H1 (cell line): ENCODE measurements at regions not wholly inside any gene's neighbourhood (a gene's known extent, or its start where the extent isn't known, plus 50 kb on each side); places are given as distances from the start of the nearest gene placed in this dataset.

ENCODE experiments used
- CTCF ChIA-PET: fragments of 300-600 bp; sonication (Branson Sonifier 250); formaldehyde crosslinking; loops from one replicate; lab custom pipeline; 2021; ENCODE audit not compliant: partially characterized antibody; lab: Charles Lee
- POLR2A ChIA-PET: fragments of 300-600 bp; sonication (Branson Sonifier 250); formaldehyde crosslinking; loops from one replicate; lab custom pipeline; 2021; ENCODE audit warnings: inconsistent platforms; ENCODE audit not compliant: partially characterized antibody; lab: Charles Lee
- DNase-seq, 2 experiments: peaks; one replicate each; pipeline versions ENCODE4 v3.0.0 to v3.0.0-alpha.2; 2010 to 2022; ENCODE audit warnings: low spot score in 2 of 2, low read depth in 1 of 2, mixed read lengths in 1 of 2
- FAIRE-seq: peaks from 2 replicates; lab custom pipeline; 2011; peaks lifted over from hg19 to GRCh38; lab: Jason Lieb, UNC
- H2AFZ ChIP-seq: 2 replicates; pipeline ENCODE4 v1.8.1; 2012; ENCODE audit warnings: low read length, inconsistent platforms
- H2AK5ac ChIP-seq: 2 replicates; pipeline ENCODE4 v1.6.1; 2013; ENCODE audit warnings: low read depth, low read length
- H2BK120ac ChIP-seq: replicated peaks from 2 replicates; pipeline ENCODE3; 2013; ENCODE audit warnings: low read depth, low read length, inconsistent platforms
- H2BK12ac ChIP-seq: 2 replicates; pipeline ENCODE4 v1.6.1; 2013; ENCODE audit warnings: low read depth, low read length
- H2BK15ac ChIP-seq: 2 replicates; pipeline ENCODE4 v1.6.1; 2013; ENCODE audit warnings: low read length
- H2BK20ac ChIP-seq: 2 replicates; pipeline ENCODE4 v1.6.1; 2013; ENCODE audit warnings: low read length
- H2BK5ac ChIP-seq: 2 replicates; pipeline ENCODE4 v1.6.1; 2013; ENCODE audit warnings: low read depth, low read length
- H3K14ac ChIP-seq: 2 replicates; pipeline ENCODE4 v1.6.1; 2013; ENCODE audit warnings: inconsistent platforms; ENCODE audit not compliant: insufficient read length
- H3K18ac ChIP-seq: 2 replicates; pipeline ENCODE4 v1.6.1; 2013; ENCODE audit warnings: low read length; ENCODE audit errors: extremely low read depth
- H3K23ac ChIP-seq: 2 replicates; pipeline ENCODE4 v1.6.1; 2013; ENCODE audit warnings: inconsistent platforms; ENCODE audit not compliant: insufficient read length
- H3K23me2 ChIP-seq: 2 replicates; pipeline ENCODE4 v1.6.1; 2013; ENCODE audit warnings: low read depth, low read length
- H3K27ac ChIP-seq: 2 replicates; pipeline ENCODE4 v1.6.1; 2011; ENCODE audit warnings: low read depth, low read length, inconsistent platforms
- H3K27me3 ChIP-seq, 4 experiments: replicated peaks in 1 of 4; 1 replicate in 1 of 4; 2 replicates in 3 of 4; pipeline versions ENCODE4 v1.6.1 to v1.8.1; 2011 to 2013; ENCODE audit warnings: low read length in 3 of 4, mild to moderate bottlenecking in 3 of 4, inconsistent platforms in 2 of 4, mixed read lengths in 2 of 4, moderate library complexity in 1 of 4; ENCODE audit not compliant: control insufficient read depth in 3 of 4, insufficient read depth in 3 of 4; ENCODE audit errors: extremely low read depth in 1 of 4
- H3K36me3 ChIP-seq, 4 experiments: 2 replicates each; pipeline versions ENCODE4 v1.6.1 to v1.8.1; 2011 to 2013; ENCODE audit warnings: mild to moderate bottlenecking in 4 of 4, low read length in 3 of 4, moderate library complexity in 2 of 4, control low read depth in 1 of 4, inconsistent platforms in 1 of 4; ENCODE audit not compliant: insufficient read depth in 4 of 4, control insufficient read depth in 2 of 4
- H3K4ac ChIP-seq: replicated peaks from 2 replicates; pipeline ENCODE3; 2013; ENCODE audit warnings: low read length, low read depth, mixed read lengths, inconsistent platforms; ENCODE audit not compliant: insufficient read length
- H3K4me1 ChIP-seq, 4 experiments: replicated peaks in 1 of 4; 1 replicate in 1 of 4; 2 replicates in 3 of 4; pipeline versions ENCODE4 v1.6.1 to v1.8.1; 2011 to 2013; ENCODE audit warnings: low read length in 3 of 4, inconsistent platforms in 2 of 4, mixed read lengths in 1 of 4; ENCODE audit not compliant: insufficient read depth in 4 of 4, control insufficient read depth in 3 of 4
- H3K4me2 ChIP-seq, 2 experiments: 2 replicates each; pipeline versions ENCODE4 v1.6.1 to v1.8.1; 2011 to 2013; ENCODE audit warnings: low read depth in 2 of 2, low read length in 2 of 2, control low read depth in 1 of 2, inconsistent platforms in 1 of 2, mild to moderate bottlenecking in 1 of 2; ENCODE audit not compliant: insufficient read depth in 1 of 2
- H3K4me3 ChIP-seq, 4 experiments: fragments of 200-600, 300-600 bp in 1 of 4; sonication (generic), shearing (Covaris generic), sonication (Bioruptor Twin) in 1 of 4; 2 replicates each; pipeline versions ENCODE4 v1.5.1 to v1.8.1; 2011 to 2016; ENCODE audit warnings: low read length in 4 of 4, low read depth in 3 of 4, control low read depth in 2 of 4, inconsistent platforms in 2 of 4, mild to moderate bottlenecking in 2 of 4, mixed read lengths in 1 of 4, moderate library complexity in 1 of 4; ENCODE audit not compliant: insufficient read depth in 2 of 4; ENCODE audit errors: extremely low read depth in 1 of 4
- H3K56ac ChIP-seq: replicated peaks from 2 replicates; pipeline ENCODE3; 2013; ENCODE audit warnings: low read depth, mild to moderate bottlenecking, mixed read lengths, low read length, inconsistent platforms; ENCODE audit not compliant: insufficient read length
- H3K79me1 ChIP-seq: 2 replicates; pipeline ENCODE4 v1.6.1; 2013; ENCODE audit warnings: low read depth, low read length, control low read depth
- H3K79me2 ChIP-seq, 2 experiments: 2 replicates each; pipeline versions ENCODE4 v1.6.1 to v1.8.1; 2012 to 2013; ENCODE audit warnings: low read length in 2 of 2, mild to moderate bottlenecking in 2 of 2, inconsistent platforms in 1 of 2; ENCODE audit not compliant: insufficient read depth in 2 of 2, control insufficient read depth in 1 of 2
- H3K9ac ChIP-seq, 4 experiments: replicated peaks in 1 of 4; 1 replicate in 1 of 4; 2 replicates in 3 of 4; pipeline versions ENCODE4 v1.6.1 to v1.8.1; 2011 to 2013; ENCODE audit warnings: low read depth in 3 of 4, low read length in 3 of 4, control low read depth in 2 of 4, mild to moderate bottlenecking in 2 of 4, moderate library complexity in 2 of 4, inconsistent platforms in 1 of 4; ENCODE audit errors: extremely low read depth in 1 of 4
- H3K9me3 ChIP-seq, 2 experiments: 2 replicates each; pipeline versions ENCODE4 v1.6.1 to v1.8.1; 2012 to 2013; ENCODE audit warnings: mild to moderate bottlenecking in 2 of 2, moderate library complexity in 2 of 2, control low read depth in 1 of 2, inconsistent platforms in 1 of 2, low read depth in 1 of 2, low read length in 1 of 2, mixed read lengths in 1 of 2; ENCODE audit not compliant: insufficient read depth in 2 of 2
- H4K20me1 ChIP-seq, 2 experiments: replicated peaks in 1 of 2; 2 replicates each; pipeline versions ENCODE3 to v1.8.1; 2011 to 2013; ENCODE audit warnings: inconsistent platforms in 2 of 2, low read length in 2 of 2, mild to moderate bottlenecking in 1 of 2; ENCODE audit not compliant: insufficient read depth in 2 of 2, control insufficient read depth in 1 of 2
- H4K5ac ChIP-seq: 2 replicates; pipeline ENCODE4 v1.6.1; 2013; ENCODE audit warnings: low read length, low read depth, mixed read lengths, inconsistent platforms; ENCODE audit not compliant: insufficient read length
- H4K8ac ChIP-seq: 2 replicates; pipeline ENCODE4 v1.8.0; 2013; ENCODE audit warnings: mild to moderate bottlenecking, moderate library complexity, low read length, inconsistent platforms; ENCODE audit not compliant: insufficient read depth; ENCODE audit errors: extremely low read depth
- H4K91ac ChIP-seq: replicated peaks from 2 replicates; pipeline ENCODE3; 2013; ENCODE audit warnings: low read length, mixed read lengths, inconsistent platforms; ENCODE audit not compliant: insufficient read length
- CHD2 ChIP-seq: IDR thresholded peaks from 2 replicates; pipeline ENCODE4 v1.6.1; 2012; ENCODE audit warnings: low read length, improper control_type of control experiment
- CTCF ChIP-seq, 3 experiments: IDR thresholded peaks; 1 replicate in 2 of 3; 2 replicates in 1 of 3; pipeline versions ENCODE4 v1.5.1 to v1.6.1; 2011; ENCODE audit warnings: low read length in 3 of 3, mild to moderate bottlenecking in 3 of 3, inconsistent platforms in 2 of 3, low read depth in 1 of 3, moderate library complexity in 1 of 3; ENCODE audit not compliant: insufficient read depth in 1 of 3; ENCODE audit errors: control extremely low read depth in 1 of 3
- EP300 ChIP-seq, 2 experiments: IDR thresholded peaks; 1 replicate in 1 of 2; 2 replicates in 1 of 2; pipeline ENCODE4 v1.6.1; 2011 to 2012; ENCODE audit warnings: low read depth in 2 of 2, low read length in 2 of 2, mild to moderate bottlenecking in 2 of 2, borderline replicate concordance in 1 of 2, inconsistent platforms in 1 of 2, moderate library complexity in 1 of 2
- GABPA ChIP-seq: IDR thresholded peaks from 2 replicates; pipeline ENCODE4 v1.6.1; 2011; ENCODE audit warnings: mild to moderate bottlenecking, low read length, moderate library complexity, borderline replicate concordance; ENCODE audit not compliant: insufficient read depth
- JUN ChIP-seq: IDR thresholded peaks from 2 replicates; pipeline ENCODE4 v1.6.1; 2011; ENCODE audit warnings: low read depth, mild to moderate bottlenecking, improper control_type of control experiment, low read length
- MAFK ChIP-seq: IDR thresholded peaks from 2 replicates; pipeline ENCODE4 v1.6.1; 2012; ENCODE audit warnings: low read depth, mild to moderate bottlenecking, improper control_type of control experiment, low read length
- PHF8 ChIP-seq: fragments of 200-600 bp; sonication (generic); conservative IDR thresholded peaks from 2 replicates; pipeline ENCODE4 v1.7.1; 2012; ENCODE audit warnings: low read depth, mild to moderate bottlenecking, inconsistent platforms, low read length, moderate library complexity
- POLR2A ChIP-seq, 2 experiments: IDR thresholded peaks; 1 replicate in 1 of 2; 2 replicates in 1 of 2; pipeline ENCODE4 v1.6.1; 2011; ENCODE audit warnings: low read depth in 2 of 2, low read length in 2 of 2, mild to moderate bottlenecking in 2 of 2; ENCODE audit errors: control extremely low read depth in 1 of 2
- RFX5 ChIP-seq: IDR thresholded peaks from 2 replicates; pipeline ENCODE4 v1.6.1; 2011; ENCODE audit warnings: low read depth, low read length, improper control_type of control experiment, borderline replicate concordance
- SAP30 ChIP-seq: fragments of 300-600 bp; sonication (generic); IDR thresholded peaks from 2 replicates; pipeline ENCODE4 v1.7.1; 2012; ENCODE audit warnings: low read length, moderate library complexity, mild to moderate bottlenecking, inconsistent platforms; ENCODE audit not compliant: insufficient read depth, insufficient replicate concordance
- SP4 ChIP-seq: IDR thresholded peaks from 2 replicates; pipeline ENCODE4 v1.6.1; 2012; ENCODE audit warnings: low read length, inconsistent platforms
- TAF7 ChIP-seq: optimal IDR thresholded peaks from 2 replicates; pipeline ENCODE3; 2011; ENCODE audit warnings: low read depth, mild to moderate bottlenecking, inconsistent platforms, low read length, moderate library complexity, borderline replicate concordance
- WGBS, 2 experiments: shearing (Covaris generic) in 1 of 2; methylation state at CpG; one replicate each; pipeline versions ENCODE4 v1.1.6 to v1.1.7; 2013 to 2015; ENCODE audit warnings: low lambda C conversion rate in 2 of 2, mixed read lengths in 2 of 2, inconsistent platforms in 1 of 2, low coverage in 1 of 2, missing lambda C conversion rate in 1 of 2; ENCODE audit not compliant: insufficient replicate concordance in 2 of 2, insufficient coverage in 1 of 2, insufficient read length in 1 of 2; ENCODE audit errors: extremely low coverage in 1 of 2, missing lambda C conversion rate in 1 of 2; 5-methylcytosine and 5-hydroxymethylcytosine counted together

GRCh38 chr5:174852143-174852542 is 127.8 kb downstream of the MSX2 start:
- Histone ChIP-seq H2AFZ (no peak overlapping the region), H3K18ac (no peak overlapping the region), H2BK15ac (no peak overlapping the region), H3K79me2 (no peaks in the 10 kb centered on the region), H2AK5ac (no peak overlapping the region), H4K91ac (no peak overlapping the region), H2BK20ac (no peak overlapping the region), H3K9ac (no peak overlapping the region), H3K23ac (no peak overlapping the region), H2BK12ac (no peak overlapping the region), H3K14ac (no peak overlapping the region), H3K36me3 (no peaks in the 10 kb centered on the region), H4K5ac (no peak overlapping the region), H3K4me1 (no peaks in the 10 kb centered on the region; a peak in 2 of 7 replicates), H2BK120ac (no peak overlapping the region), H4K8ac (no peak overlapping the region), H3K23me2 (no peaks in the 10 kb centered on the region), H3K9me3 (no peaks in the 10 kb centered on the region), H3K79me1 (no peaks in the 10 kb centered on the region), H3K4me3 (no peak overlapping the region), H3K4me2 (no peak overlapping the region), H3K4ac (no peak overlapping the region), H2BK5ac (no peak overlapping the region), H4K20me1 (no peaks in the 10 kb centered on the region), H3K27me3 (no peaks in the 10 kb centered on the region), H3K27ac (no peak overlapping the region), H3K56ac (no peak overlapping the region)
- 84% methylated on average over 5 of the region's 5 CpGs; no CpG with 5 or more reads in 1 of the 2 experiments for WGBS, 2 experiments
- POLR2A ChIA-PET = no interaction called here
- DNase-seq (no peak), FAIRE-seq (no peak)
- CTCF ChIA-PET = interaction anchor here (0.7 kb wide), 1 partner anchor 1528 kb away, joined by 3 read pairs; no protein-coding TSS in a partner anchor
- TF ChIP-seq SAP30 (no peak), CHD2 (no peak), SP4 (no peak), RFX5 (no peak), EP300 (IDR thresholded peaks at IDR 0.05; ENCODE audit: borderline replicate concordance in 1 of 2, low read depth in 2 of 2, low read length in 2 of 2) (no peak), PHF8 (no peak), MAFK (no peak), GABPA (no peak), POLR2A (IDR thresholded peaks at IDR 0.05; ENCODE audit: control extremely low read depth in 1 of 2, low read depth in 2 of 2, low read length in 2 of 2) (no peak), TAF7 (no peak), CTCF (IDR thresholded peaks at IDR 0.05; ENCODE audit: control extremely low read depth in 1 of 3, insufficient read depth in 1 of 3, low read depth in 1 of 3, low read length in 3 of 3) (no peak), JUN (no peak)
